ENCODE measurements at regions not wholly inside any gene's neighbourhood (a gene's known extent, or its start where the extent isn't known, plus 50 kb on each side); places are given as distances from the start of the nearest gene placed in this dataset.
"Not testable (repeated sequence)": the region's sequence is repeated elsewhere in the genome, so short reads cannot be mapped to it uniquely, and the experiment has no call there.

DNA sequence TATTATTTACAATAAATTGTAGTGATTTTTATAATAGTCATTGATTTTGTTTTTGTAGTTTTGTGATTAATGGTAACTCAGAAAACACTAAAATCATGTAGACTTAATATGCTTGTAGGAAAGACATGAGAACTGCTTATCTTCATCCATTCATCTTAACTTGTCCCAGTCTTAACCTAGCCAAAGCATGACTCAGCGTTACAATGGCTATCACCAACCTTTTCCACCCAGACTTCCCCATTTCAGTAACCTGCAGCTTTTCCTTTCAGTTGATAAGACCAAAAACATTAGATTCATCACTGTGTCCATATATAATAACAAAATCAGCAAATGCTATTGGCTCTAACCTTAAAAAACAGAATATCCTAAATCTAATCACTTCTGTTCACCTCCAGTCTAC is 106.2 kb upstream of the KLF8 start:
- H3K9me3 Mint-ChIP-seq (ENCODE audit: low read depth), result peaks cover 46% of the 10 kb centered on the region
- H3K4me3 Mint-ChIP-seq (ENCODE audit: low read depth), result no peak overlapping the region
- no peak overlapping the region for H3K27ac Mint-ChIP-seq
- DNase-seq (ENCODE audit: low spot score, unreplicated experiment), result no peak
- H3K4me1 Mint-ChIP-seq (ENCODE audit: low read depth), result peaks cover 1% of the 10 kb centered on the region
- H3K36me3 Mint-ChIP-seq (ENCODE audit: insufficient read depth), result peaks cover 17% of the 10 kb centered on the region
- H3K27me3 Mint-ChIP-seq, result no peaks in the 10 kb centered on the region
- TF ChIP-seq, protein P1, sequence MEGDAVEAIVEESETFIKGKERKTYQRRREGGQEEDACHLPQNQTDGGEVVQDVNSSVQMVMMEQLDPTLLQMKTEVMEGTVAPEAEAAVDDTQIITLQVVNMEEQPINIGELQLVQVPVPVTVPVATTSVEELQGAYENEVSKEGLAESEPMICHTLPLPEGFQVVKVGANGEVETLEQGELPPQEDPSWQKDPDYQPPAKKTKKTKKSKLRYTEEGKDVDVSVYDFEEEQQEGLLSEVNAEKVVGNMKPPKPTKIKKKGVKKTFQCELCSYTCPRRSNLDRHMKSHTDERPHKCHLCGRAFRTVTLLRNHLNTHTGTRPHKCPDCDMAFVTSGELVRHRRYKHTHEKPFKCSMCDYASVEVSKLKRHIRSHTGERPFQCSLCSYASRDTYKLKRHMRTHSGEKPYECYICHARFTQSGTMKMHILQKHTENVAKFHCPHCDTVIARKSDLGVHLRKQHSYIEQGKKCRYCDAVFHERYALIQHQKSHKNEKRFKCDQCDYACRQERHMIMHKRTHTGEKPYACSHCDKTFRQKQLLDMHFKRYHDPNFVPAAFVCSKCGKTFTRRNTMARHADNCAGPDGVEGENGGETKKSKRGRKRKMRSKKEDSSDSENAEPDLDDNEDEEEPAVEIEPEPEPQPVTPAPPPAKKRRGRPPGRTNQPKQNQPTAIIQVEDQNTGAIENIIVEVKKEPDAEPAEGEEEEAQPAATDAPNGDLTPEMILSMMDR (IDR thresholded peaks at IDR 0.05; ENCODE audit: unreplicated experiment), result no peak

DNA sequence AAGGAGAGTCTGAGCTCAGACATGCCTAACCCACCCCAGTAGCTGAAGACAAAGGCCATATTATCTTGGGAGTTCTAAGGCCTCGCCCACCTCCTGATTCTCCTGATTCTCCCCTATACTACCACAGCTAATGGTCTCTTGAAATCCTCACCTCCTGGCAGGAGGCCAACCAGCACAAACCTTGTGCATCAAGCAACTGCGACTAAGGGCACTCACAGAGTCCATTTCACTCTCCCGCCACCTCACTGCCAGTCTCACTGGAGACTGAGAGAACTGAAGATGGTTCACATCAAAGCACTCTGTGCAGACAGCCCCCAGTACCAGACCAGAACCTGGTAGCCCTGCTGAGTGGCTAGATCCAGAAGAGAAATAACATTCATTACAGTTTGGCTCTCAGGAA is 102.1 kb upstream of the KLF8 start:
- Mint-ChIP-seq H3K4me3 (ENCODE audit: low read depth) (no peak overlapping the region), H3K9me3 (ENCODE audit: low read depth) (peaks cover 72% of the 10 kb centered on the region), H3K27me3 (no peaks in the 10 kb centered on the region), H3K4me1 (ENCODE audit: low read depth) (peaks cover 1% of the 10 kb centered on the region), H3K36me3 (ENCODE audit: insufficient read depth) (peaks cover 30% of the 10 kb centered on the region), H3K27ac (no peak overlapping the region)
- TF ChIP-seq, protein P1 (IDR thresholded peaks at IDR 0.05; ENCODE audit: unreplicated experiment), result no peak
- DNase-seq (ENCODE audit: low spot score, unreplicated experiment), result no peak

DNA sequence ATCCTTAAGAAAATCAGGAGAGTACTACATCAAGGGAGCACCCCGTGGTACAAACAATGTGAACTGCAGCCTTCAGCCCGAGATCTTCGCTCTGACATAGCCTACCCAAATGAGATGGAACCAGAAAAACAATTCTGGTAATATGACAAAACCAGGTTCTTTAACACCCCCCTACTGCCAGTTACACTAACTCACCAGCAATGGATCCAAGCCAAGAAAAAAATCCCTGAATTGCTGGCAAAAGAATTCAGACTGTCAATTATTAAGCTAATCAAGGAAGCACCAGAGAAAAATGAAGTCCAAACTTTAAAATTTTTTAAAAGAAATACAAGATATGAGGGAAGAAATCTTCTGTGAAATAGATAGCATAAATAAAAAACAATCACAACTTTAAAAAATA is 101.7 kb upstream of the KLF8 start:
- Mint-ChIP-seq H3K9me3 (ENCODE audit: low read depth) (peaks cover 72% of the 10 kb centered on the region), H3K36me3 (ENCODE audit: insufficient read depth) (peaks cover 30% of the 10 kb centered on the region), H3K27ac (no peak overlapping the region), H3K4me1 (ENCODE audit: low read depth) (peaks cover 1% of the 10 kb centered on the region), H3K27me3 (no peaks in the 10 kb centered on the region), H3K4me3 (ENCODE audit: low read depth) (no peak overlapping the region)
- TF ChIP-seq, protein P1 (IDR thresholded peaks at IDR 0.05; ENCODE audit: unreplicated experiment), result no peak
- DNase-seq (ENCODE audit: low spot score, unreplicated experiment), result no peak

DNA sequence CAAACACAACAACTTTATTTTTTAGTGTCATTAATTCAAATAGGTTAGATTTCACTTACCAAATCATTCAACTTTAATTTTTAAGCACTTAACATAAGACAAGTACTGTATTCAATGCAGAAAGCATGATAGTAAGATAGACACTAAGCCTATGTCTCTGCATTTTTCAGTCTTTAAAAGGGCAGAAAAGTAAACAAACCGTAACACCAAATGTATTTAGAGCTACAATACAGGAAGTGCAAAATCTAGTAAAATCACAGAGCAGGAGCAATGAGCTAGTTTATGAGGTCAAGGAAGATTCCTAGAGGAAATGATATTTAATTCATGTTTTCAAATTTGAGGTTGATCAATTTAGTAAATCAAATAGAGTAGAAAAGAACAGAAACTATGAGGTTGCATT is 68.0 kb upstream of the KLF8 start:
- H3K4me1 Mint-ChIP-seq (ENCODE audit: low read depth); H3K4me3 Mint-ChIP-seq (ENCODE audit: low read depth); H3K27me3 Mint-ChIP-seq; DNase-seq (ENCODE audit: low spot score, unreplicated experiment); H3K27ac Mint-ChIP-seq: not testable (repeated sequence)
- H3K9me3 Mint-ChIP-seq (ENCODE audit: low read depth), result peaks cover 35% of the 10 kb centered on the region
- peaks cover 13% of the 10 kb centered on the region for H3K36me3 Mint-ChIP-seq (ENCODE audit: insufficient read depth)
